GM12874 (cell line): ENCODE measurements at regions not wholly inside any gene's neighbourhood (a gene's known extent, or its start where the extent isn't known, plus 50 kb on each side); places are given as distances from the start of the nearest gene placed in this dataset.

ENCODE experiments used
- CTCF ChIP-seq: IDR thresholded peaks from 2 replicates; pipeline ENCODE4 v1.5.1; 2011; ENCODE audit warnings: low read depth, mild to moderate bottlenecking, control low read depth, low read length, moderate library complexity; ENCODE audit not compliant: insufficient read depth

GRCh38 chr14:105952222-105952621 lies 425.8 kb downstream of the TMEM121 start:
- no peak for TF ChIP-seq CTCF

DNA sequence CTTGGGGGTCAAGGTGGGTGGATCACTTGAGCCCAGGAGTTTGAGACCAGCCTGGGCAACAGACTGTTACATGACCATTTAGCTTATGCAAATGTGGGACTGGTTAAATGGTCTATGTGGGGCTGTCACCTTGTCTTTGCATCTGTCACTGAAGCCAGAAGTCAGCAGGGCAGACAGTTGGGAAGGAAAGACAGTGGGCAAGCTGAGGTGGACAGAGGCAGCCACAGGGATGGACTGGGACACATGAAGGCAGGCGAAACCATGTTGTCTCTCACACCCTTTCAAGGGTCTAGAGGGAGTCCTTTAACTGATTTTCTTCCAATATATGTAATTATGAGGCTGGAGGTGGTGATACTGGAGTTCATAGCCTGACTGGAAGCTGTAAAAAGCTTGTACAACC lies 426.4 kb downstream of the TMEM121 start:
- TF ChIP-seq CTCF = no peak

- TF ChIP-seq CTCF = no peak
These were observed 436.1 kb downstream of the TMEM121 start for GRCh38 chr14:105962532-105962931.

- no peak for TF ChIP-seq CTCF
These were observed 441.9 kb downstream of the TMEM121 start for GRCh38 chr14:105968291-105968690.

DNA sequence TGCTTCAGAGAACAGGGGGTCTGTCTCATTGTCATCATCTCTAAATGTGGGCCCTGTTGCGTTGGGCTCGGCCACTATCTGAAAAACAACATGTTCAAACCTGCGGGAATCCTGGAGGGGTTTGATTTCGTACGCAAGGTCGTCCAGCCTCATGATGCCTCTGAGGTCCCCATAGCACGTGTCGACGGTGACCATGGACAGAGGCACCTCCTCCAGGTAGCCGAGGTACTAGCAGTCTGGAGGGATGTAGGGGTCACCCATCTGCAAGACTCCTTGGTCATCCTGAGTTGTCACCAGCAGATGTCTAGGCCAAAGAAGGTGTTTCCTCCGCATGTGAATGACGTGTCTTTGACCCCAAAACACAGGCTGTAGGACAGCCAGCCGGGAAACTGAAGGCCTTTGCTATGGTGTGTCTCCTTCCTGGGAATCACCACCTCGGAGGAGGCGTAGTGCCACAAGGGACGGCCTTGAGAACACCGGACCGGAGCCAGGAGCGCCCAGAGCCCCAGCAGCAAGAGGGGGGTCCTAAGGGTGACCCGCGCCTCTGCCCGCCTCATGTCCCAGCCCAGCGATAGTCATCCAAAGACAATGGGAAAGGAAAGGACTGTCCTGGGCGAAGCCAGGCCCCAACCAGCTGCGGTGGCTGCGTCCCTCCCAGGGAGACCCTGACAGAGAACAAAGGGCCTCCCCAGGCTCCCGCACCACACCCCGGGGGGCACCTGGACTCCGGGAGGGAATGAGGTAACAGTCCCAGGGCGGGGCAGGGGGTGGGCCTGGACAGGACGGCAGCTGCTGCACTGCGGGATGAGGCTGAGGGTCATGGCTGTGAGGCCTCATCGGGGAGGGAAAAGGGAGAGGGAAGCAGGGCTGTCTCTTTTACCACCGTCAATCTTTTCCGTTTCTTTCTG lies 445.5 kb downstream of the TMEM121 start:
- no peak for TF ChIP-seq CTCF

- peak; percentile 60 for TF ChIP-seq CTCF
These were observed 448.5 kb downstream of the TMEM121 start for GRCh38 chr14:105974902-105975301.

DNA sequence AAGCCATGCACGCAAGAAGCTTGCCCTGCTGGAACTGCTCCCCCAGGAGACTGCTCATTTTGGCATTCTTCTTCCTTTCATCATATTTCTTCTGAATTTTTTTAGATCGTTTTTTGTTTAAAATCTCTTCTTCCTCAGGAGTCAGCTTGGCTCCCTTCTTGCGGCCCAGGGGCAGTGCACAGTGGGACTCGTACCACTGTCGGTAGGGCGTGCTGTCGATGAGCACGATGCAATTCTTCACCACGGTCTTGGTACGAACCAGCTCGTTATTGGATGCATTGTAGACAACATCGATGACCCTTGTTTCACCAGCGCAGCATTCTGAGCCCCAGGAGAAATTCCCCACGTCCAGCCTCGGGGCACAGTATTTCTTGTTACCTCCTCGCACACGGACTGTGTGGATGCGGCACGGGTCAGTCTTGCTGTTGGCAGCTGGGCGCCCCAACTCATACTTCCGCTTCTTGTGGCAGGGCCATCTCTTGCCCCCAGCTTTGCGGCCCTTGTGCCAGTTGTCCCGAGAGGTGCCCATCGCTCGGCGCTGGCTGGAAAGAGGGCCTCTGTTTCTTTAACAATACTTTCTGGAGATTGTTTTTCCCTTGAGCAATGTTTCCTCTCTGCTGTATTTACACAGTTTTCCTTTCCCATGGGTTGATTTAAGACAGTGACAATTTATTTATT lies 452.4 kb downstream of the TMEM121 start:
- no peak for TF ChIP-seq CTCF
